HG03139 (cell line): ENCODE measurements at regions not wholly inside any gene's neighbourhood (a gene's known extent, or its start where the extent isn't known, plus 50 kb on each side); places are given as distances from the start of the nearest gene placed in this dataset.
"Not testable (repeated sequence)": the region's sequence is repeated elsewhere in the genome, so short reads cannot be mapped to it uniquely, and the experiment has no call there.

Experiments
- ATAC-seq: cut with Tn5 transposase; IDR thresholded peaks from one replicate; pipeline ENCODE4 v1.9.1; 2021; ENCODE audit not compliant: unreplicated experiment

- ATAC-seq = no peak
These were observed 750.2 kb upstream of the SLITRK5 start for GRCh38 chr13:86920961-86921360.

- no peak for ATAC-seq
These were observed 748.2 kb upstream of the SLITRK5 start for GRCh38 chr13:86922936-86923335.

- ATAC-seq = not testable (repeated sequence)
These were observed 744.3 kb upstream of the SLITRK5 start for GRCh38 chr13:86926916-86927315.

- ATAC-seq = no peak
These were observed 738.3 kb upstream of the SLITRK5 start for GRCh38 chr13:86932776-86933334.

- no peak for ATAC-seq
These were observed 737.5 kb upstream of the SLITRK5 start for GRCh38 chr13:86933676-86934075.

- no peak for ATAC-seq
These were observed 733.9 kb upstream of the SLITRK5 start for GRCh38 chr13:86937316-86937715.

GRCh38 chr13:86945584-86945983, 725.6 kb upstream of the SLITRK5 start:
- no peak for ATAC-seq

GRCh38 chr13:86946734-86947133, 724.4 kb upstream of the SLITRK5 start:
- no peak for ATAC-seq

- ATAC-seq = no peak
These were observed 716.8 kb upstream of the SLITRK5 start for GRCh38 chr13:86954341-86954740.

GRCh38 chr13:86960876-86961275, 710.3 kb upstream of the SLITRK5 start:
- no peak for ATAC-seq

GRCh38 chr13:86974251-86974994, 696.7 kb upstream of the SLITRK5 start:
- no peak for ATAC-seq

- no peak for ATAC-seq
These were observed 696.2 kb upstream of the SLITRK5 start for GRCh38 chr13:86974995-86975328.

GRCh38 chr13:86976521-86977324, 694.4 kb upstream of the SLITRK5 start:
- ATAC-seq = no peak

- no peak for ATAC-seq
These were observed 684.7 kb upstream of the SLITRK5 start for GRCh38 chr13:86986448-86986847.

GRCh38 chr13:86992251-86992650, 678.9 kb upstream of the SLITRK5 start:
- ATAC-seq = no peak

- ATAC-seq = no peak
These were observed 667.9 kb upstream of the SLITRK5 start for GRCh38 chr13:87003265-87003664.

- no peak for ATAC-seq
These were observed 665.7 kb upstream of the SLITRK5 start for GRCh38 chr13:87005511-87005910.

GRCh38 chr13:87035526-87035925, 635.6 kb upstream of the SLITRK5 start:
- no peak for ATAC-seq

GRCh38 chr13:87042946-87043345, 628.2 kb upstream of the SLITRK5 start:
- no peak for ATAC-seq

- no peak for ATAC-seq
These were observed 618.4 kb upstream of the SLITRK5 start for GRCh38 chr13:87052731-87053130.

GRCh38 chr13:87057807-87058520, 613.2 kb upstream of the SLITRK5 start:
- no peak for ATAC-seq
